Skeletal muscle satellite cell (primary cell): ENCODE measurements at regions not wholly inside any gene's neighbourhood (a gene's known extent, or its start where the extent isn't known, plus 50 kb on each side); places are given as distances from the start of the nearest gene placed in this dataset.
"Not testable (repeated sequence)": the region's sequence is repeated elsewhere in the genome, so short reads cannot be mapped to it uniquely, and the experiment has no call there.

Source experiments
- H3K27me3 ChIP-seq: 2 replicates; pipeline ENCODE4 v1.7.0; 2013; ENCODE audit warnings: low read length; ENCODE audit not compliant: control insufficient read depth, insufficient read depth
- H3K36me3 ChIP-seq: 2 replicates; pipeline ENCODE4 v1.7.0; 2013; ENCODE audit warnings: mild to moderate bottlenecking, control low read depth, low read length; ENCODE audit not compliant: insufficient read depth
- H3K4me1 ChIP-seq: 2 replicates; pipeline ENCODE4 v1.7.0; 2013; ENCODE audit warnings: low read length; ENCODE audit not compliant: control insufficient read depth, insufficient read depth
- H3K4me2 ChIP-seq: 2 replicates; pipeline ENCODE4 v1.7.0; 2013; ENCODE audit warnings: mild to moderate bottlenecking, low read length
- H3K4me3 ChIP-seq: 2 replicates; pipeline ENCODE4 v1.7.0; 2013; ENCODE audit warnings: low read length
- H3K9ac ChIP-seq: 2 replicates; pipeline ENCODE4 v1.7.0; 2013; ENCODE audit warnings: mild to moderate bottlenecking, low read depth, low read length, moderate library complexity
- H3K9me3 ChIP-seq: replicated peaks from 2 replicates; pipeline ENCODE4 v1.7.0; 2013; ENCODE audit warnings: mild to moderate bottlenecking, control low read depth, low read length

- no peaks in the 10 kb centered on the region for H3K36me3 ChIP-seq
- H3K4me2 ChIP-seq, result no peak overlapping the region
- H3K4me3 ChIP-seq, result no peak overlapping the region
- no peaks in the 10 kb centered on the region for H3K4me1 ChIP-seq
- H3K9ac ChIP-seq, result no peak overlapping the region
- H3K27me3 ChIP-seq, result no peaks in the 10 kb centered on the region
- no peaks in the 10 kb centered on the region for H3K9me3 ChIP-seq
Observed at GRCh38 chr12:72966684-72967083, 694.5 kb downstream of the TRHDE start.

- Histone ChIP-seq H3K9ac (no peak overlapping the region), H3K27me3 (no peaks in the 10 kb centered on the region), H3K4me1 (no peaks in the 10 kb centered on the region), H3K4me3 (no peak overlapping the region), H3K36me3 (no peaks in the 10 kb centered on the region), H3K9me3 (no peaks in the 10 kb centered on the region), H3K4me2 (no peak overlapping the region)
Observed at GRCh38 chr12:72974954-72975555, 702.9 kb downstream of the TRHDE start.

GRCh38 chr12:72978999-72979398 is 706.8 kb downstream of the TRHDE start:
- Histone ChIP-seq H3K27me3 (no peaks in the 10 kb centered on the region), H3K36me3 (no peaks in the 10 kb centered on the region), H3K9ac (no peak overlapping the region), H3K4me2 (no peak overlapping the region), H3K4me1 (no peaks in the 10 kb centered on the region), H3K9me3 (no peaks in the 10 kb centered on the region), H3K4me3 (no peak overlapping the region)

GRCh38 chr12:72982356-72982755 is 710.2 kb downstream of the TRHDE start:
- H3K4me2 ChIP-seq, result no peak overlapping the region
- H3K4me1 ChIP-seq, result no peaks in the 10 kb centered on the region
- H3K4me3 ChIP-seq, result no peak overlapping the region
- H3K27me3 ChIP-seq, result no peaks in the 10 kb centered on the region
- H3K36me3 ChIP-seq, result no peaks in the 10 kb centered on the region
- no peaks in the 10 kb centered on the region for H3K9me3 ChIP-seq
- H3K9ac ChIP-seq, result no peak overlapping the region

- H3K9ac ChIP-seq, result no peak overlapping the region
- H3K4me3 ChIP-seq, result no peak overlapping the region
Observed at GRCh38 chr12:72986963-72987362, 714.8 kb downstream of the TRHDE start.

GRCh38 chr12:72989458-72989947 is 717.3 kb downstream of the TRHDE start:
- no peaks in the 10 kb centered on the region for H3K9me3 ChIP-seq
- H3K27me3 ChIP-seq, result no peaks in the 10 kb centered on the region
- H3K36me3 ChIP-seq, result no peaks in the 10 kb centered on the region
- no peaks in the 10 kb centered on the region for H3K4me1 ChIP-seq
- no peak overlapping the region for H3K9ac ChIP-seq
- no peak overlapping the region for H3K4me2 ChIP-seq
- no peak overlapping the region for H3K4me3 ChIP-seq

More at GRCh38 chr12:72986963-72987362, 714.8 kb downstream of the TRHDE start:
- Histone ChIP-seq H3K4me1 (no peaks in the 10 kb centered on the region), H3K36me3 (no peaks in the 10 kb centered on the region), H3K9me3 (no peaks in the 10 kb centered on the region), H3K27me3 (no peaks in the 10 kb centered on the region), H3K4me2 (no peak overlapping the region)

- not testable (repeated sequence) for H3K36me3 ChIP-seq, H3K4me1 ChIP-seq, H3K9ac ChIP-seq, H3K4me2 ChIP-seq, H3K27me3 ChIP-seq, H3K9me3 ChIP-seq, H3K4me3 ChIP-seq
Observed at GRCh38 chr12:72995029-72995428, 722.9 kb downstream of the TRHDE start.

GRCh38 chr12:72995616-72996015 is 723.4 kb downstream of the TRHDE start:
- Histone ChIP-seq H3K9ac (no peak overlapping the region), H3K4me2 (no peak overlapping the region), H3K4me3 (no peak overlapping the region), H3K9me3 (no peaks in the 10 kb centered on the region), H3K36me3 (no peaks in the 10 kb centered on the region), H3K27me3 (no peaks in the 10 kb centered on the region), H3K4me1 (no peaks in the 10 kb centered on the region)

GRCh38 chr12:73001806-73002205 is 729.6 kb downstream of the TRHDE start:
- not testable (repeated sequence) for H3K9me3 ChIP-seq, H3K4me2 ChIP-seq

GRCh38 chr12:73002504-73002903 is 730.3 kb downstream of the TRHDE start:
- H3K36me3 ChIP-seq, H3K9ac ChIP-seq, H3K4me1 ChIP-seq, H3K4me3 ChIP-seq, H3K27me3 ChIP-seq, H3K9me3 ChIP-seq, H3K4me2 ChIP-seq: not testable (repeated sequence)

More at GRCh38 chr12:73001806-73002205, 729.6 kb downstream of the TRHDE start:
- not testable (repeated sequence) for H3K4me1 ChIP-seq, H3K27me3 ChIP-seq, H3K9ac ChIP-seq, H3K36me3 ChIP-seq, H3K4me3 ChIP-seq

GRCh38 chr12:73009138-73009834 is 737.1 kb downstream of the TRHDE start:
- not testable (repeated sequence) for H3K27me3 ChIP-seq, H3K4me1 ChIP-seq, H3K36me3 ChIP-seq, H3K4me3 ChIP-seq, H3K4me2 ChIP-seq, H3K9me3 ChIP-seq, H3K9ac ChIP-seq

GRCh38 chr12:73017981-73018380 is 745.8 kb downstream of the TRHDE start:
- Histone ChIP-seq H3K9me3 (no peaks in the 10 kb centered on the region), H3K9ac (no peak overlapping the region), H3K4me2 (no peak overlapping the region), H3K36me3 (no peaks in the 10 kb centered on the region), H3K27me3 (no peaks in the 10 kb centered on the region), H3K4me1 (no peaks in the 10 kb centered on the region), H3K4me3 (no peak overlapping the region)
